Fibroblast of mammary gland (primary cell): ENCODE measurements at regions not wholly inside any gene's neighbourhood (a gene's known extent, or its start where the extent isn't known, plus 50 kb on each side); places are given as distances from the start of the nearest gene placed in this dataset.

Source experiments
- DNase-seq: peaks from one replicate; pipeline ENCODE4 v3.0.0-alpha.2; 2010; ENCODE audit warnings: low read depth
- H3K4me3 ChIP-seq: 2 replicates; pipeline ENCODE4 v1.5.1; 2011; ENCODE audit warnings: low read depth, mild to moderate bottlenecking, low read length, moderate library complexity; ENCODE audit not compliant: control insufficient read depth
- CTCF ChIP-seq: conservative IDR thresholded peaks from 2 replicates; pipeline ENCODE4 v1.5.1; 2011; ENCODE audit warnings: low read depth, low read length, inconsistent platforms; ENCODE audit not compliant: control insufficient read depth, insufficient read depth

GRCh38 chr13:40422588-40423235 is 243.7 kb downstream of the FOXO1 start:
- no peak overlapping the region for H3K4me3 ChIP-seq
- DNase-seq: no peak
- no peak for TF ChIP-seq CTCF

DNA sequence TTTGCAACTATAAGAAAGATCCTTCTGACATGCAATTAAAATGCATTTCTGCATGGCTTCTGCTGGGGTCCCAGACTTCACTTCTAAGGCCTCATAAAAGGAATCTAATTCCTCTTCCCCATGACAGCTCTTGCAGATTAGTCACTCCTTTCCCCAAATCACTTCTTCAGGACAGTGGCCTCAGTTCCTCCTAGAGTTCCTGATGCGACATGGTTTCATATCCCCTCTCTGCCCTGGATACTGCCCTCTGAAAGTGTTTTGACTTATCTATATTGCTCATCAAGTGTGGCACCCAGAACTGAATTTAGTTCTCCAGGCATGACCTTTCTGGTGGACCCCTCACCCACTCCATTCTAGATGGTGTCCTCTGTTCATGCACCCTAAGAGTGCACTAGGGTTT is 238.1 kb downstream of the FOXO1 start:
- H3K4me3 ChIP-seq: no peak overlapping the region
- no peak for DNase-seq
- no peak for TF ChIP-seq CTCF

- H3K4me3 ChIP-seq: no peak overlapping the region
- TF ChIP-seq CTCF: no peak
- no peak for DNase-seq
Measured at GRCh38 chr13:40429706-40430545, 236.5 kb downstream of the FOXO1 start.

GRCh38 chr13:40432018-40432978 is 234.1 kb downstream of the FOXO1 start:
- no peak for TF ChIP-seq CTCF
- no peak overlapping the region for H3K4me3 ChIP-seq
- DNase-seq: no peak

GRCh38 chr13:40433001-40433400 is 233.4 kb downstream of the FOXO1 start:
- DNase-seq: no peak
- TF ChIP-seq CTCF: no peak
- H3K4me3 ChIP-seq: no peak overlapping the region

GRCh38 chr13:40433577-40433976 is 232.9 kb downstream of the FOXO1 start:
- TF ChIP-seq CTCF: no peak
- peak; percentile 20 for DNase-seq
- no peak overlapping the region for H3K4me3 ChIP-seq
